Activated CD8-positive, alpha-beta memory T cell treated with anti-CD3 and anti-CD28 coated beads, Interleukin-2, amount 10 ng/mL, durations not matched to agents 7 days and 5 days (primary cell): ENCODE measurements at regions not wholly inside any gene's neighbourhood (a gene's known extent, or its start where the extent isn't known, plus 50 kb on each side); places are given as distances from the start of the nearest gene placed in this dataset.
"Not testable (repeated sequence)": the region's sequence is repeated elsewhere in the genome, so short reads cannot be mapped to it uniquely, and the experiment has no call there.

Source experiments
- ATAC-seq: fragments of 150-1000 bp; cut with Tn5 transposase; one replicate; pipeline ENCODE4 v1.10.0; 2021; ENCODE audit warnings: moderate library complexity
- CTCF ChIA-PET: fragments of 350-600 bp; sonication (Branson Sonifier 250); formaldehyde crosslinking; loops from one replicate; lab custom pipeline; 2021; ENCODE audit warnings: antibody characterized with exemption; lab: Charles Lee
- DNase-seq: peaks from one replicate; pipeline ENCODE4 v3.0.0-alpha.2; 2020
- H3K27ac Mint-ChIP-seq: one replicate; pipeline ENCODE4 v1.8.0; 2021; ENCODE audit warnings: mild to moderate bottlenecking, mixed read lengths
- H3K27me3 Mint-ChIP-seq: one replicate; pipeline ENCODE4 v1.8.0; 2021; ENCODE audit warnings: mixed read lengths
- H3K36me3 Mint-ChIP-seq: one replicate; pipeline ENCODE4 v1.8.0; 2021; ENCODE audit warnings: mild to moderate bottlenecking, mixed read lengths
- H3K4me1 Mint-ChIP-seq: one replicate; pipeline ENCODE4 v1.8.0; 2021; ENCODE audit warnings: mixed read lengths
- H3K4me3 Mint-ChIP-seq: one replicate; pipeline ENCODE4 v1.8.0; 2021; ENCODE audit warnings: mild to moderate bottlenecking, moderate library complexity, mixed read lengths
- H3K9me3 Mint-ChIP-seq: one replicate; pipeline ENCODE4 v1.8.0; 2022; ENCODE audit warnings: low read depth, mixed read lengths

- peaks cover 2% of the 10 kb centered on the region for H3K36me3 Mint-ChIP-seq
- DNase-seq: no peak
- CTCF ChIA-PET: no interaction called here
- H3K9me3 Mint-ChIP-seq: no peaks in the 10 kb centered on the region
- peaks cover 2% of the 10 kb centered on the region for H3K27me3 Mint-ChIP-seq
- no peak for ATAC-seq
- H3K27ac Mint-ChIP-seq: no peak overlapping the region
- peaks cover 18% of the 10 kb centered on the region for H3K4me1 Mint-ChIP-seq
- no peak overlapping the region for H3K4me3 Mint-ChIP-seq
Measured at GRCh38 chr6:139883776-139884175, 509.3 kb upstream of the CITED2 start.

GRCh38 chr6:139882977-139883728 lies 508.7 kb upstream of the CITED2 start:
- Mint-ChIP-seq H3K4me3 (no peak overlapping the region), H3K4me1 (peaks cover 18% of the 10 kb centered on the region), H3K27ac (no peak overlapping the region), H3K9me3 (no peaks in the 10 kb centered on the region), H3K27me3 (peaks cover 2% of the 10 kb centered on the region), H3K36me3 (peaks cover 2% of the 10 kb centered on the region)
- ATAC-seq: no peak
- no peak for DNase-seq
- CTCF ChIA-PET: interaction anchor here (1.6 kb wide), 1 partner anchor 508 kb away, joined by 7 read pairs; the partner anchor contains the start of gene CITED2

GRCh38 chr6:139882234-139882633 lies 507.8 kb upstream of the CITED2 start:
- no peak overlapping the region for H3K4me3 Mint-ChIP-seq
- peaks cover 2% of the 10 kb centered on the region for H3K36me3 Mint-ChIP-seq
- H3K27ac Mint-ChIP-seq: no peak overlapping the region
- peaks cover 18% of the 10 kb centered on the region for H3K4me1 Mint-ChIP-seq
- no peaks in the 10 kb centered on the region for H3K9me3 Mint-ChIP-seq
- DNase-seq (no peak), ATAC-seq (no peak)
- CTCF ChIA-PET: interaction anchor here (1.6 to 1.7 kb wide), 2 partner anchors 9 to 508 kb away, joined by 4 to 7 read pairs; partner anchors contain the start of gene CITED2
- no peaks in the 10 kb centered on the region for H3K27me3 Mint-ChIP-seq

- Mint-ChIP-seq H3K27me3 (no peaks in the 10 kb centered on the region), H3K36me3 (no peaks in the 10 kb centered on the region), H3K4me1 (peaks cover 16% of the 10 kb centered on the region), H3K4me3 (no peak overlapping the region), H3K9me3 (no peaks in the 10 kb centered on the region), H3K27ac (no peak overlapping the region)
- ATAC-seq: peak; percentile 68
- DNase-seq: peak; percentile 48
- CTCF ChIA-PET: interaction anchor here (1.6 to 1.7 kb wide), 2 partner anchors 9 to 507 kb away, joined by 4 to 7 read pairs; partner anchors contain the start of gene CITED2
Measured at GRCh38 chr6:139881728-139882211, 507.3 kb upstream of the CITED2 start.

GRCh38 chr6:139881236-139881635 lies 506.8 kb upstream of the CITED2 start:
- Mint-ChIP-seq H3K36me3 (no peaks in the 10 kb centered on the region), H3K27me3 (no peaks in the 10 kb centered on the region), H3K4me1 (peaks cover 12% of the 10 kb centered on the region), H3K9me3 (no peaks in the 10 kb centered on the region), H3K27ac (no peak overlapping the region), H3K4me3 (no peak overlapping the region)
- CTCF ChIA-PET: interaction anchor here (0.8 to 1.9 kb wide), 3 partner anchors 10 to 512 kb away, joined by 4 read pairs; partner anchors contain the start of gene CITED2
- ATAC-seq (no peak), DNase-seq (no peak)

GRCh38 chr6:139879823-139880356 lies 505.4 kb upstream of the CITED2 start:
- CTCF ChIA-PET: interaction anchor here (1.9 kb wide), 1 partner anchor 505 kb away, joined by 4 read pairs; the partner anchor contains the start of gene CITED2

GRCh38 chr6:139879241-139879640 lies 504.8 kb upstream of the CITED2 start:
- H3K4me1 Mint-ChIP-seq, H3K9me3 Mint-ChIP-seq, H3K27me3 Mint-ChIP-seq, H3K27ac Mint-ChIP-seq, H3K4me3 Mint-ChIP-seq, DNase-seq, ATAC-seq, H3K36me3 Mint-ChIP-seq, CTCF ChIA-PET: not testable (repeated sequence)

More at GRCh38 chr6:139879823-139880356, 505.4 kb upstream of the CITED2 start:
- no peaks in the 10 kb centered on the region for H3K9me3 Mint-ChIP-seq
- no peak overlapping the region for H3K27ac Mint-ChIP-seq
- peaks cover 8% of the 10 kb centered on the region for H3K4me1 Mint-ChIP-seq
- H3K36me3 Mint-ChIP-seq: no peaks in the 10 kb centered on the region
- no peak overlapping the region for H3K4me3 Mint-ChIP-seq
- DNase-seq (no peak), ATAC-seq (no peak)
- H3K27me3 Mint-ChIP-seq: no peaks in the 10 kb centered on the region

GRCh38 chr6:139877828-139878405 lies 503.5 kb upstream of the CITED2 start:
- ATAC-seq: no peak
- no peaks in the 10 kb centered on the region for H3K36me3 Mint-ChIP-seq
- CTCF ChIA-PET: no interaction called here

GRCh38 chr6:139872665-139873064 lies 498.2 kb upstream of the CITED2 start:
- no peak overlapping the region for H3K4me3 Mint-ChIP-seq
- DNase-seq: no peak
- no peak overlapping the region for H3K27ac Mint-ChIP-seq
- H3K36me3 Mint-ChIP-seq: no peaks in the 10 kb centered on the region
- CTCF ChIA-PET: no interaction called here
- no peak for ATAC-seq
- no peaks in the 10 kb centered on the region for H3K4me1 Mint-ChIP-seq
- H3K9me3 Mint-ChIP-seq: no peaks in the 10 kb centered on the region
- H3K27me3 Mint-ChIP-seq: peaks cover 2% of the 10 kb centered on the region

More at GRCh38 chr6:139877828-139878405, 503.5 kb upstream of the CITED2 start:
- Mint-ChIP-seq H3K4me1 (peaks cover 7% of the 10 kb centered on the region), H3K27ac (no peak overlapping the region), H3K9me3 (no peaks in the 10 kb centered on the region), H3K4me3 (no peak overlapping the region), H3K27me3 (no peaks in the 10 kb centered on the region)
- DNase-seq: no peak

- Mint-ChIP-seq H3K4me3 (no peak overlapping the region), H3K36me3 (no peaks in the 10 kb centered on the region), H3K4me1 (no peaks in the 10 kb centered on the region), H3K9me3 (no peaks in the 10 kb centered on the region), H3K27me3 (peaks cover 2% of the 10 kb centered on the region), H3K27ac (no peak overlapping the region)
- ATAC-seq (no peak), DNase-seq (no peak)
- CTCF ChIA-PET: no interaction called here
Measured at GRCh38 chr6:139871803-139872510, 497.5 kb upstream of the CITED2 start.

GRCh38 chr6:139871165-139871710 lies 496.8 kb upstream of the CITED2 start:
- Mint-ChIP-seq H3K27ac (no peak overlapping the region), H3K36me3 (no peaks in the 10 kb centered on the region), H3K9me3 (no peaks in the 10 kb centered on the region), H3K4me1 (no peaks in the 10 kb centered on the region), H3K4me3 (no peak overlapping the region), H3K27me3 (peaks cover 2% of the 10 kb centered on the region)
- DNase-seq (no peak), ATAC-seq (no peak)
- CTCF ChIA-PET: no interaction called here

- Mint-ChIP-seq H3K4me1 (peaks cover 8% of the 10 kb centered on the region), H3K9me3 (peaks cover 5% of the 10 kb centered on the region), H3K27me3 (peaks cover 2% of the 10 kb centered on the region), H3K36me3 (peaks cover 4% of the 10 kb centered on the region), H3K27ac (no peak overlapping the region), H3K4me3 (no peak overlapping the region)
- no peak for ATAC-seq
- no peak for DNase-seq
- CTCF ChIA-PET: interaction anchor here (0.6 kb wide), 1 partner anchor 701 kb away, joined by 3 read pairs; no protein-coding TSS in a partner anchor
Measured at GRCh38 chr6:139868576-139868975, 494.1 kb upstream of the CITED2 start.

GRCh38 chr6:139863964-139864363 lies 489.5 kb upstream of the CITED2 start:
- no peak overlapping the region for H3K4me3 Mint-ChIP-seq
- ATAC-seq (no peak), DNase-seq (no peak)
- no peak overlapping the region for H3K27ac Mint-ChIP-seq
- peaks cover 4% of the 10 kb centered on the region for H3K27me3 Mint-ChIP-seq
- H3K36me3 Mint-ChIP-seq: peaks cover 12% of the 10 kb centered on the region
- H3K4me1 Mint-ChIP-seq: peaks cover 11% of the 10 kb centered on the region
- H3K9me3 Mint-ChIP-seq: peaks cover 8% of the 10 kb centered on the region
- CTCF ChIA-PET: no interaction called here
